Tibial artery (tissue), 4 donors: ENCODE measurements at regions not wholly inside any gene's neighbourhood (a gene's known extent, or its start where the extent isn't known, plus 50 kb on each side); places are given as distances from the start of the nearest gene placed in this dataset.

Experiments used
- DNase-seq, 2 donors: peaks; one replicate each; pipeline ENCODE4 v3.0.0-alpha.2; 2019
- H3K27ac ChIP-seq, 2 donors: fragments of 200-600 bp; sonication (generic) in 1 of 2; 1 replicate in 1 of 2; 2 replicates in 1 of 2; pipeline ENCODE4 v1.5.1; 2018 to 2019; ENCODE audit warnings: mild to moderate bottlenecking in 1 of 2
- H3K27me3 ChIP-seq, 2 donors: fragments of 200-600 bp; sonication (generic) in 1 of 2; one replicate each; pipeline versions ENCODE4 v1.5.1 to v1.6.0; 2016 to 2019
- H3K36me3 ChIP-seq, 3 donors: fragments of 200-600 bp; sonication (generic) in 2 of 3; one replicate each; pipeline ENCODE4 v1.5.1; 2016 to 2019; ENCODE audit warnings: mild to moderate bottlenecking in 2 of 3
- H3K4me1 ChIP-seq, 4 donors: fragments of 200-600 bp; sonication (generic) in 2 of 4; 1 replicate in 3 of 4; 2 replicates in 1 of 4; pipeline ENCODE4 v1.5.1; 2016 to 2019
- H3K4me3 ChIP-seq, 2 donors: fragments of 200-600 bp; sonication (generic) in 1 of 2; 1 replicate in 1 of 2; 2 replicates in 1 of 2; pipeline ENCODE4 v1.5.1; 2018 to 2019; ENCODE audit warnings: mild to moderate bottlenecking in 2 of 2
- H3K9me3 ChIP-seq, 3 donors: fragments of 200-600 bp; sonication (generic) in 1 of 3; one replicate each; pipeline ENCODE4 v1.5.1; 2016 to 2019
- intact Hi-C: fragments of 100-400 bp; cut with DNase I; formaldehyde crosslinking; loops from one replicate; pipeline ENCODE4 v1.15.0; 2023; ENCODE audit warnings: low total_unique reads
- TF ChIP-seq, protein P1 (sequence below), 2 experiments: fragments of 200-600 bp in 1 of 2; fragments of 450-650 bp in 1 of 2; IDR thresholded peaks; one replicate each; pipeline ENCODE4 v1.5.1; 2017 to 2019; ENCODE audit warnings: antibody characterized with exemption in 2 of 2, mild to moderate bottlenecking in 1 of 2, moderate library complexity in 1 of 2

DNA sequence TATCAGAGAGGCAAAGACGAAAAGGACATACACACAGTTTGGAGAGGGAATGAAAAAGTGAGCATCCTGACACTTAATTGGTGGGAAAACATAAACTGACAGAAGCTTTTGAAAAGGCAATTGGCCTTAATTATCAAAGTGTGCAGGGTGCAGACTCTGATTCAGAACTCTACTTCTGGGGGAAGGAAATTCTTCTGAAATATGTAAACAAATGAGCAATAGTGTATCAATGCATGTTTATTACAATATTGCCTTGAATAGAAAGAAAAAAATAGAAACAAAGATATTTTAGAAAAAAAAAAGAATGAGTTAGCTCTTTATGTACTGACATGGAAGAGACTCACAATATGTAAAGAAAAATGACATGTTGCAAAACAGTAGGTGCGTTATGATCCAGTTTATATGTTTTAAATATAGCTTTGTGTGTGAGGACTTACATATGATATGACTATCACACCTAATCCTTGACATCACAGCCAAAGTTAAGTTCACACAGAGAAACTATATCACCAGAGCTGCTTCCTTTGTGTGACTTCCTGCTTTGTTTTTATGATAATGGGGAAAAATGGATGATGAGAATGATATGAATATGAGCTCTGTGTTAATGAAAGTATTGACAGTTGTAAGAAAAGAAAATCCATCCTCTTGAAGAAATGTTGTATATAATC lies 182.4 kb downstream of the KCTD12 start:
- no peak overlapping the region for H3K4me3 ChIP-seq
- intact Hi-C loops, result no loop called here
- H3K36me3 ChIP-seq, result no peaks in the 10 kb centered on the region
- H3K9me3 ChIP-seq, result no peaks in the 10 kb centered on the region
- TF ChIP-seq, protein P1, sequence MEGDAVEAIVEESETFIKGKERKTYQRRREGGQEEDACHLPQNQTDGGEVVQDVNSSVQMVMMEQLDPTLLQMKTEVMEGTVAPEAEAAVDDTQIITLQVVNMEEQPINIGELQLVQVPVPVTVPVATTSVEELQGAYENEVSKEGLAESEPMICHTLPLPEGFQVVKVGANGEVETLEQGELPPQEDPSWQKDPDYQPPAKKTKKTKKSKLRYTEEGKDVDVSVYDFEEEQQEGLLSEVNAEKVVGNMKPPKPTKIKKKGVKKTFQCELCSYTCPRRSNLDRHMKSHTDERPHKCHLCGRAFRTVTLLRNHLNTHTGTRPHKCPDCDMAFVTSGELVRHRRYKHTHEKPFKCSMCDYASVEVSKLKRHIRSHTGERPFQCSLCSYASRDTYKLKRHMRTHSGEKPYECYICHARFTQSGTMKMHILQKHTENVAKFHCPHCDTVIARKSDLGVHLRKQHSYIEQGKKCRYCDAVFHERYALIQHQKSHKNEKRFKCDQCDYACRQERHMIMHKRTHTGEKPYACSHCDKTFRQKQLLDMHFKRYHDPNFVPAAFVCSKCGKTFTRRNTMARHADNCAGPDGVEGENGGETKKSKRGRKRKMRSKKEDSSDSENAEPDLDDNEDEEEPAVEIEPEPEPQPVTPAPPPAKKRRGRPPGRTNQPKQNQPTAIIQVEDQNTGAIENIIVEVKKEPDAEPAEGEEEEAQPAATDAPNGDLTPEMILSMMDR (IDR thresholded peaks at IDR 0.05), result no peak
- no peak overlapping the region for H3K27ac ChIP-seq
- H3K4me1 ChIP-seq, result peaks cover 0 to 3% (median 0%) of the 10 kb centered on the region in 4 donors
- H3K27me3 ChIP-seq, result no peaks in the 10 kb centered on the region
- DNase-seq, result no peak

DNA sequence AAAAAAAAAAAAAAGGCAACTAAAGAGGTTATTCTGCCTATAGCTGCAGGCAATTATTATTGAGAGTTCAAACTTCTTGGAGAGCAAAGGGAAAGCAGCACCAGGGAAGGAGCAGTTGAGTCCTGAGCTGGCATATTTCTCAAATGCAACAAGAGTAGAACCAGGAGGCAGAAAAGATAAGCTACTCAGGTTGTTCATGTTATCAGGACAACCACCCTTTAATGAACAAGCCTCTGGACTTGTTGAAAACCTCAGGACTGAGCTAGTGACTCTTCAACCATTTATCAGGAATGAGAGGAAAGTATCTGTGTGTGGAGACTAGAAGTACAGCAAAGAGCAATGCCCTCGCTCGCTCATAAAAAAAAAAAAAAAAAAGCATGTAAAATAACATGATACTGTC lies 183.0 kb downstream of the KCTD12 start:
- no peak for DNase-seq
- Histone ChIP-seq H3K4me3 (no peak overlapping the region), H3K4me1 (peaks cover 0 to 3% (median 0%) of the 10 kb centered on the region in 4 donors), H3K36me3 (no peaks in the 10 kb centered on the region), H3K9me3 (no peaks in the 10 kb centered on the region), H3K27me3 (no peaks in the 10 kb centered on the region), H3K27ac (no peak overlapping the region)
- TF ChIP-seq, protein P1 (IDR thresholded peaks at IDR 0.05), result no peak
- intact Hi-C loops, result no loop called here

DNA sequence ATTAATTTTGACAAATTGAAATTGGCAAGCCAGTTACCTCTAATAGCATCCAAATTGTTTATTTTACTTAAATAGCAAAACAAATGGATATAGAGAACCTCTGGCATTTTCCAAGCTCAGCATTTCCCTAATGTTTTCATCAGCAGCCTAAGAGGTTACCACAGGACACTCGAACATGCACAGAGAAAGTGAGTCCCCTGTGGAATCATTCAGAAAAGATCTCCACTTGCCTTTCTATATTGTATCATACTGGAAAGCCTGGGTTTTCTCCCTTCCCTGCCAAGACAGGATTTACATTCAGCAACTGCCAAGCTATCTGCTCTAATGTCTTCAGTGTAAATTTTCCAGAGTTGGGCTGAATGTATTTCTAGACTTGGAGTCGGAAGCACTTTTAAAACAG lies 188.9 kb downstream of the KCTD12 start:
- intact Hi-C loops, result no loop called here
- Histone ChIP-seq H3K27ac (no peak overlapping the region), H3K27me3 (no peaks in the 10 kb centered on the region), H3K9me3 (no peaks in the 10 kb centered on the region), H3K36me3 (no peaks in the 10 kb centered on the region), H3K4me3 (no peak overlapping the region), H3K4me1 (no peaks in the 10 kb centered on the region)
- TF ChIP-seq, protein P1 (IDR thresholded peaks at IDR 0.05), result no peak
- DNase-seq, result no peak

DNA sequence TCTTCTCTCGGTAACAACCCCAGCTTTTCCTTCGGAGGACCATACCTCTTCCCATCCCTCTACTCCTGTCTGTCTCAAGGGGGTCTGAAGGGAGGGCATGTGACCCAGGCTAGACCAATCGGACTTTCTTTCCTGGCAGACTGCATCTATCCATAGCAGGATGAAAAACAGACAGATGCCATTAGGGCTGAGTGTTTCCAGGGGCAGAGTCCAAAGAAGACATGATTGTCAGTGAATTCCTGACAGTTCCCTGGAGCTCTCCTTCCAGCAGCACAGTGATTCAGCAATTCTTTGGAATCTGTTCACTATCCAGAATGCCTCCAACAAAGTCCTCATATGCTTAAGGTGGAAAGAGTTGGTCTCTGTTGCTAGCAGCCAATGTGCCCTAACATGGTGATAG lies 189.8 kb downstream of the KCTD12 start:
- no peaks in the 10 kb centered on the region for H3K27me3 ChIP-seq
- no peaks in the 10 kb centered on the region for H3K4me1 ChIP-seq
- no peaks in the 10 kb centered on the region for H3K9me3 ChIP-seq
- no peak overlapping the region for H3K27ac ChIP-seq
- DNase-seq, result no peak
- TF ChIP-seq, protein P1 (IDR thresholded peaks at IDR 0.05), result no peak
- intact Hi-C loops, result no loop called here
- no peaks in the 10 kb centered on the region for H3K36me3 ChIP-seq
- H3K4me3 ChIP-seq, result no peak overlapping the region

DNA sequence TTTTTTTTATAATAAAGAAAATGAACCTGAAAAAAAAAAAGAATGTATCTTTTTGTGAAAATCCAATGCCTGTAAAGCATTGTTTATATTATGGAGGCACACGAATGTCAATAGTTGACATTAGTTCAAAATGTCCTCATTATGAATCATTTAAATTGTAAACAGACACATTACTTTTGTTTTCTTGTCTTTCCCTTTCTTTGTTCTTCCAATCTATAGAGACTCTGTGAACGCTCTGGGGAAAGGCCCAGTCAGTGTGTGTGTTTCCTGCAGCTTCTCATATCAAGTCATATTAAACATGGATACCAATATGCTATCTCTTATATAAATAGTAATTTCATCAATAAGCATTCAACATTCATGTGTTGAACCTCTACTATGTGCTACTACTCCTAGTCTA lies 193.1 kb downstream of the KCTD12 start:
- intact Hi-C loops, result no loop called here
- TF ChIP-seq, protein P1 (IDR thresholded peaks at IDR 0.05), result no peak
- no peak overlapping the region for H3K27ac ChIP-seq
- H3K27me3 ChIP-seq, result no peaks in the 10 kb centered on the region
- H3K36me3 ChIP-seq, result no peaks in the 10 kb centered on the region
- H3K9me3 ChIP-seq, result no peaks in the 10 kb centered on the region
- no peaks in the 10 kb centered on the region for H3K4me1 ChIP-seq
- DNase-seq, result no peak
- H3K4me3 ChIP-seq, result no peak overlapping the region

DNA sequence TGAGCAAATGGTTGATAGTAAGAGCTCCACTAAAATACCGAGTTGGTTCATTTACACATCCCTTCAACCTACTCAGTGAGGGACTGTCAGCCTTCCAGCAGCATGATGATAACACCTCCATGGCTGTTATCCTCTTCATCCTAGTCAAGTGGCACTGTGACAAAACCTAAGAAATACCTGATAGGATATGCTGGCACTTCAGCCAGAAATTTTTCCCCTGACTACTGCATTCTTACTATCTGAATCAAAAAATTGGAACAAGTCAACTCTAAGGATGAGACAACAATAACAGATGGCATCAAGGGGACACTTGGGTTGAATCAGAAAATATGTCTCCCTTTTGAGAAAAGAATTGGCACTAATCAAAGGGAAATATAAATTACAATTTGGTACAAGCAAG lies 193.9 kb downstream of the KCTD12 start:
- TF ChIP-seq, protein P1 (IDR thresholded peaks at IDR 0.05), result no peak
- DNase-seq, result no peak
- Histone ChIP-seq H3K4me3 (no peak overlapping the region), H3K27ac (no peak overlapping the region), H3K4me1 (no peaks in the 10 kb centered on the region), H3K36me3 (no peaks in the 10 kb centered on the region), H3K27me3 (no peaks in the 10 kb centered on the region), H3K9me3 (no peaks in the 10 kb centered on the region)
- intact Hi-C loops, result no loop called here
